H1 (cell line): ENCODE measurements at regions not wholly inside any gene's neighbourhood (a gene's known extent, or its start where the extent isn't known, plus 50 kb on each side); places are given as distances from the start of the nearest gene placed in this dataset.

Source experiments
- CTCF ChIA-PET: fragments of 300-600 bp; sonication (Branson Sonifier 250); formaldehyde crosslinking; loops from one replicate; lab custom pipeline; 2021; ENCODE audit not compliant: partially characterized antibody; lab: Charles Lee
- POLR2A ChIA-PET: fragments of 300-600 bp; sonication (Branson Sonifier 250); formaldehyde crosslinking; loops from one replicate; lab custom pipeline; 2021; ENCODE audit warnings: inconsistent platforms; ENCODE audit not compliant: partially characterized antibody; lab: Charles Lee
- DNase-seq, 2 experiments: peaks; one replicate each; pipeline versions ENCODE4 v3.0.0 to v3.0.0-alpha.2; 2010 to 2022; ENCODE audit warnings: low spot score in 2 of 2, low read depth in 1 of 2, mixed read lengths in 1 of 2
- FAIRE-seq: peaks from 2 replicates; lab custom pipeline; 2011; peaks lifted over from hg19 to GRCh38; lab: Jason Lieb, UNC
- H2AFZ ChIP-seq: 2 replicates; pipeline ENCODE4 v1.8.1; 2012; ENCODE audit warnings: low read length, inconsistent platforms
- H2AK5ac ChIP-seq: 2 replicates; pipeline ENCODE4 v1.6.1; 2013; ENCODE audit warnings: low read depth, low read length
- H2BK120ac ChIP-seq: replicated peaks from 2 replicates; pipeline ENCODE3; 2013; ENCODE audit warnings: low read depth, low read length, inconsistent platforms
- H2BK12ac ChIP-seq: 2 replicates; pipeline ENCODE4 v1.6.1; 2013; ENCODE audit warnings: low read depth, low read length
- H2BK15ac ChIP-seq: 2 replicates; pipeline ENCODE4 v1.6.1; 2013; ENCODE audit warnings: low read length
- H2BK20ac ChIP-seq: 2 replicates; pipeline ENCODE4 v1.6.1; 2013; ENCODE audit warnings: low read length
- H2BK5ac ChIP-seq: 2 replicates; pipeline ENCODE4 v1.6.1; 2013; ENCODE audit warnings: low read depth, low read length
- H3K14ac ChIP-seq: 2 replicates; pipeline ENCODE4 v1.6.1; 2013; ENCODE audit warnings: inconsistent platforms; ENCODE audit not compliant: insufficient read length
- H3K18ac ChIP-seq: 2 replicates; pipeline ENCODE4 v1.6.1; 2013; ENCODE audit warnings: low read length; ENCODE audit errors: extremely low read depth
- H3K23ac ChIP-seq: 2 replicates; pipeline ENCODE4 v1.6.1; 2013; ENCODE audit warnings: inconsistent platforms; ENCODE audit not compliant: insufficient read length
- H3K23me2 ChIP-seq: 2 replicates; pipeline ENCODE4 v1.6.1; 2013; ENCODE audit warnings: low read depth, low read length
- H3K27ac ChIP-seq: 2 replicates; pipeline ENCODE4 v1.6.1; 2011; ENCODE audit warnings: low read depth, low read length, inconsistent platforms
- H3K27me3 ChIP-seq, 4 experiments: replicated peaks in 1 of 4; 1 replicate in 1 of 4; 2 replicates in 3 of 4; pipeline versions ENCODE4 v1.6.1 to v1.8.1; 2011 to 2013; ENCODE audit warnings: low read length in 3 of 4, mild to moderate bottlenecking in 3 of 4, inconsistent platforms in 2 of 4, mixed read lengths in 2 of 4, moderate library complexity in 1 of 4; ENCODE audit not compliant: control insufficient read depth in 3 of 4, insufficient read depth in 3 of 4; ENCODE audit errors: extremely low read depth in 1 of 4
- H3K36me3 ChIP-seq, 4 experiments: 2 replicates each; pipeline versions ENCODE4 v1.6.1 to v1.8.1; 2011 to 2013; ENCODE audit warnings: mild to moderate bottlenecking in 4 of 4, low read length in 3 of 4, moderate library complexity in 2 of 4, control low read depth in 1 of 4, inconsistent platforms in 1 of 4; ENCODE audit not compliant: insufficient read depth in 4 of 4, control insufficient read depth in 2 of 4
- H3K4ac ChIP-seq: replicated peaks from 2 replicates; pipeline ENCODE3; 2013; ENCODE audit warnings: low read length, low read depth, mixed read lengths, inconsistent platforms; ENCODE audit not compliant: insufficient read length
- H3K4me1 ChIP-seq, 4 experiments: replicated peaks in 1 of 4; 1 replicate in 1 of 4; 2 replicates in 3 of 4; pipeline versions ENCODE4 v1.6.1 to v1.8.1; 2011 to 2013; ENCODE audit warnings: low read length in 3 of 4, inconsistent platforms in 2 of 4, mixed read lengths in 1 of 4; ENCODE audit not compliant: insufficient read depth in 4 of 4, control insufficient read depth in 3 of 4
- H3K4me2 ChIP-seq, 2 experiments: 2 replicates each; pipeline versions ENCODE4 v1.6.1 to v1.8.1; 2011 to 2013; ENCODE audit warnings: low read depth in 2 of 2, low read length in 2 of 2, control low read depth in 1 of 2, inconsistent platforms in 1 of 2, mild to moderate bottlenecking in 1 of 2; ENCODE audit not compliant: insufficient read depth in 1 of 2
- H3K4me3 ChIP-seq, 4 experiments: fragments of 200-600, 300-600 bp in 1 of 4; sonication (generic), shearing (Covaris generic), sonication (Bioruptor Twin) in 1 of 4; 2 replicates each; pipeline versions ENCODE4 v1.5.1 to v1.8.1; 2011 to 2016; ENCODE audit warnings: low read length in 4 of 4, low read depth in 3 of 4, control low read depth in 2 of 4, inconsistent platforms in 2 of 4, mild to moderate bottlenecking in 2 of 4, mixed read lengths in 1 of 4, moderate library complexity in 1 of 4; ENCODE audit not compliant: insufficient read depth in 2 of 4; ENCODE audit errors: extremely low read depth in 1 of 4
- H3K56ac ChIP-seq: replicated peaks from 2 replicates; pipeline ENCODE3; 2013; ENCODE audit warnings: low read depth, mild to moderate bottlenecking, mixed read lengths, low read length, inconsistent platforms; ENCODE audit not compliant: insufficient read length
- H3K79me1 ChIP-seq: 2 replicates; pipeline ENCODE4 v1.6.1; 2013; ENCODE audit warnings: low read depth, low read length, control low read depth
- H3K79me2 ChIP-seq, 2 experiments: 2 replicates each; pipeline versions ENCODE4 v1.6.1 to v1.8.1; 2012 to 2013; ENCODE audit warnings: low read length in 2 of 2, mild to moderate bottlenecking in 2 of 2, inconsistent platforms in 1 of 2; ENCODE audit not compliant: insufficient read depth in 2 of 2, control insufficient read depth in 1 of 2
- H3K9ac ChIP-seq, 4 experiments: replicated peaks in 1 of 4; 1 replicate in 1 of 4; 2 replicates in 3 of 4; pipeline versions ENCODE4 v1.6.1 to v1.8.1; 2011 to 2013; ENCODE audit warnings: low read depth in 3 of 4, low read length in 3 of 4, control low read depth in 2 of 4, mild to moderate bottlenecking in 2 of 4, moderate library complexity in 2 of 4, inconsistent platforms in 1 of 4; ENCODE audit errors: extremely low read depth in 1 of 4
- H3K9me3 ChIP-seq, 2 experiments: 2 replicates each; pipeline versions ENCODE4 v1.6.1 to v1.8.1; 2012 to 2013; ENCODE audit warnings: mild to moderate bottlenecking in 2 of 2, moderate library complexity in 2 of 2, control low read depth in 1 of 2, inconsistent platforms in 1 of 2, low read depth in 1 of 2, low read length in 1 of 2, mixed read lengths in 1 of 2; ENCODE audit not compliant: insufficient read depth in 2 of 2
- H4K20me1 ChIP-seq, 2 experiments: replicated peaks in 1 of 2; 2 replicates each; pipeline versions ENCODE3 to v1.8.1; 2011 to 2013; ENCODE audit warnings: inconsistent platforms in 2 of 2, low read length in 2 of 2, mild to moderate bottlenecking in 1 of 2; ENCODE audit not compliant: insufficient read depth in 2 of 2, control insufficient read depth in 1 of 2
- H4K5ac ChIP-seq: 2 replicates; pipeline ENCODE4 v1.6.1; 2013; ENCODE audit warnings: low read length, low read depth, mixed read lengths, inconsistent platforms; ENCODE audit not compliant: insufficient read length
- H4K8ac ChIP-seq: 2 replicates; pipeline ENCODE4 v1.8.0; 2013; ENCODE audit warnings: mild to moderate bottlenecking, moderate library complexity, low read length, inconsistent platforms; ENCODE audit not compliant: insufficient read depth; ENCODE audit errors: extremely low read depth
- H4K91ac ChIP-seq: replicated peaks from 2 replicates; pipeline ENCODE3; 2013; ENCODE audit warnings: low read length, mixed read lengths, inconsistent platforms; ENCODE audit not compliant: insufficient read length
- BACH1 ChIP-seq: IDR thresholded peaks from 2 replicates; pipeline ENCODE4 v1.6.1; 2012; ENCODE audit warnings: low read length, improper control_type of control experiment
- CBX8 ChIP-seq: fragments of 300-800, 300-1000 bp; sonication (generic); IDR thresholded peaks from 2 replicates; pipeline ENCODE4 v1.7.1; 2016; ENCODE audit warnings: low read depth, low read length, borderline replicate concordance
- CHD1 ChIP-seq: IDR thresholded peaks from 2 replicates; pipeline ENCODE4 v1.6.1; 2012; ENCODE audit warnings: low read depth, low read length, improper control_type of control experiment
- CHD2 ChIP-seq: IDR thresholded peaks from 2 replicates; pipeline ENCODE4 v1.6.1; 2012; ENCODE audit warnings: low read length, improper control_type of control experiment
- CREB1 ChIP-seq: IDR thresholded peaks from 2 replicates; pipeline ENCODE4 v1.6.1; 2012; ENCODE audit warnings: inconsistent platforms
- EP300 ChIP-seq, 2 experiments: IDR thresholded peaks; 1 replicate in 1 of 2; 2 replicates in 1 of 2; pipeline ENCODE4 v1.6.1; 2011 to 2012; ENCODE audit warnings: low read depth in 2 of 2, low read length in 2 of 2, mild to moderate bottlenecking in 2 of 2, borderline replicate concordance in 1 of 2, inconsistent platforms in 1 of 2, moderate library complexity in 1 of 2
- JUN ChIP-seq: IDR thresholded peaks from 2 replicates; pipeline ENCODE4 v1.6.1; 2011; ENCODE audit warnings: low read depth, mild to moderate bottlenecking, improper control_type of control experiment, low read length
- POLR2A ChIP-seq, 2 experiments: IDR thresholded peaks; 1 replicate in 1 of 2; 2 replicates in 1 of 2; pipeline ENCODE4 v1.6.1; 2011; ENCODE audit warnings: low read depth in 2 of 2, low read length in 2 of 2, mild to moderate bottlenecking in 2 of 2; ENCODE audit errors: control extremely low read depth in 1 of 2
- RNF2 ChIP-seq: fragments of 200-900, 300-1000 bp; sonication (generic); IDR thresholded peaks from 2 replicates; pipeline ENCODE4 v1.7.1; 2016; ENCODE audit warnings: borderline replicate concordance, low read depth, mild to moderate bottlenecking, antibody characterized with exemption, low read length; ENCODE audit not compliant: poor library complexity, severe bottlenecking; ENCODE audit errors: missing control alignments
- SIX5 ChIP-seq: IDR thresholded peaks from 2 replicates; pipeline ENCODE4 v1.6.1; 2011; ENCODE audit warnings: mild to moderate bottlenecking, low read depth, low read length
- SP1 ChIP-seq: IDR thresholded peaks from 2 replicates; pipeline ENCODE4 v1.6.1; 2011; ENCODE audit warnings: low read depth, low read length
- SP4 ChIP-seq: IDR thresholded peaks from 2 replicates; pipeline ENCODE4 v1.6.1; 2012; ENCODE audit warnings: low read length, inconsistent platforms
- TBP ChIP-seq: IDR thresholded peaks from 2 replicates; pipeline ENCODE4 v1.6.1; 2011; ENCODE audit warnings: low read depth, low read length, improper control_type of control experiment
- TCF12 ChIP-seq: IDR thresholded peaks from 2 replicates; pipeline ENCODE4 v1.6.1; 2011; ENCODE audit warnings: low read depth, mild to moderate bottlenecking, low read length
- ZNF274 ChIP-seq: IDR thresholded peaks from 2 replicates; pipeline ENCODE4 v1.7.0; 2012; ENCODE audit warnings: low read length, borderline replicate concordance; ENCODE audit errors: extremely low read depth
- WGBS, 2 experiments: shearing (Covaris generic) in 1 of 2; methylation state at CpG; one replicate each; pipeline versions ENCODE4 v1.1.6 to v1.1.7; 2013 to 2015; ENCODE audit warnings: low lambda C conversion rate in 2 of 2, mixed read lengths in 2 of 2, inconsistent platforms in 1 of 2, low coverage in 1 of 2, missing lambda C conversion rate in 1 of 2; ENCODE audit not compliant: insufficient replicate concordance in 2 of 2, insufficient coverage in 1 of 2, insufficient read length in 1 of 2; ENCODE audit errors: extremely low coverage in 1 of 2, missing lambda C conversion rate in 1 of 2; 5-methylcytosine and 5-hydroxymethylcytosine counted together
- TF ChIP-seq, protein P1 (sequence below): IDR thresholded peaks from 2 replicates; pipeline ENCODE4 v1.6.1; 2012; ENCODE audit warnings: inconsistent platforms

DNA sequence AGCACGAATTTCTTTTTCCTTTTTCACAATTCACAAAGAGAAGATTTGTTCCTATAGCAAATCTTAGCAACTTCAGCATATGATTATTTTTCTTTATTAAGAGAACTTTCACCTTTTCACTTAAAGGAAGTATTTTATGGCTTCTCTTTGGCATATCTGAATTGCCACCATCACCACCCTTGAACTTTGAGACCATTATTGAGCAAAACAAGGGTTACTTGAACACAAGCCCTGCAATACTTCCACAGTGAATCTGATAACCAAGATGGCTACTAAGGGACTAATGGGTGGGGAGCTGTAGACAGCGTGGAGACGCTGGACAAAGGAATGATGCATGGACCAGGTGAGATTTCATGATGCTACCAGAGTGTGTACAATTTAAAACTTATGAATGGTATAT, 815.0 kb downstream of the LRRIQ3 start:
- Histone ChIP-seq H2BK15ac (no peak overlapping the region), H3K18ac (no peak overlapping the region), H2AK5ac (no peak overlapping the region), H4K91ac (no peak overlapping the region), H3K36me3 (no peaks in the 10 kb centered on the region), H3K9ac (no peak overlapping the region), H3K14ac (no peak overlapping the region), H4K5ac (no peak overlapping the region), H3K56ac (no peak overlapping the region), H4K20me1 (no peaks in the 10 kb centered on the region), H3K4me1 (no peaks in the 10 kb centered on the region), H3K4me2 (no peak overlapping the region), H3K9me3 (no peaks in the 10 kb centered on the region), H3K79me1 (no peaks in the 10 kb centered on the region), H3K79me2 (no peaks in the 10 kb centered on the region), H3K23ac (no peak overlapping the region), H4K8ac (no peak overlapping the region), H2AFZ (no peak overlapping the region), H3K4me3 (no peak overlapping the region), H3K23me2 (no peaks in the 10 kb centered on the region), H3K4ac (no peak overlapping the region), H3K27ac (no peak overlapping the region), H2BK5ac (no peak overlapping the region), H2BK20ac (no peak overlapping the region), H2BK120ac (no peak overlapping the region), H2BK12ac (no peak overlapping the region), H3K27me3 (no peaks in the 10 kb centered on the region)
- POLR2A ChIA-PET = no interaction called here
- WGBS, 2 experiments = 86% methylated on average over 3 of the region's 3 CpGs; no CpG with 5 or more reads in 1 of the 2 experiments
- FAIRE-seq (no peak), DNase-seq (no peak)
- CTCF ChIA-PET = no interaction called here
- TF ChIP-seq TCF12 (no peak), RNF2 (no peak), SIX5 (no peak), ZNF274 (no peak), JUN (no peak), TBP (no peak), CHD2 (no peak), SP1 (no peak), EP300 (IDR thresholded peaks at IDR 0.05; ENCODE audit: borderline replicate concordance in 1 of 2, low read depth in 2 of 2, low read length in 2 of 2) (no peak), CHD1 (no peak), SP4 (no peak), CREB1 (no peak), BACH1 (no peak), CBX8 (no peak), POLR2A (IDR thresholded peaks at IDR 0.05; ENCODE audit: control extremely low read depth in 1 of 2, low read depth in 2 of 2, low read length in 2 of 2) (no peak)
- TF ChIP-seq, protein P1, sequence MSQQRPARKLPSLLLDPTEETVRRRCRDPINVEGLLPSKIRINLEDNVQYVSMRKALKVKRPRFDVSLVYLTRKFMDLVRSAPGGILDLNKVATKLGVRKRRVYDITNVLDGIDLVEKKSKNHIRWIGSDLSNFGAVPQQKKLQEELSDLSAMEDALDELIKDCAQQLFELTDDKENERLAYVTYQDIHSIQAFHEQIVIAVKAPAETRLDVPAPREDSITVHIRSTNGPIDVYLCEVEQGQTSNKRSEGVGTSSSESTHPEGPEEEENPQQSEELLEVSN = no peak
